ENCODE measurements at regions not wholly inside any gene's neighbourhood (a gene's known extent, or its start where the extent isn't known, plus 50 kb on each side); places are given as distances from the start of the nearest gene placed in this dataset.

- Mint-ChIP-seq H3K9me3 (ENCODE audit: unreplicated experiment) (no peaks in the 10 kb centered on the region), H3K4me1 (ENCODE audit: low read depth, unreplicated experiment) (peaks cover 9% of the 10 kb centered on the region), H3K27ac (ENCODE audit: unreplicated experiment) (no peak overlapping the region), H3K36me3 (ENCODE audit: insufficient read depth, unreplicated experiment) (no peaks in the 10 kb centered on the region), H3K27me3 (ENCODE audit: insufficient read depth, unreplicated experiment) (no peaks in the 10 kb centered on the region), H3K4me3 (ENCODE audit: unreplicated experiment) (no peak overlapping the region)
- no peak for TF ChIP-seq CTCF (IDR thresholded peaks at IDR 0.05; ENCODE audit: insufficient read depth in 1 of 2, low read depth in 1 of 2, low read length in 1 of 2, severe bottlenecking in 1 of 2, unreplicated experiment in 1 of 2)
- POLR2A ChIA-PET, result no interaction called here
- Histone ChIP-seq H3K4me1 (0 out of 2 replicates have a peak, but pooled peaks cover 7% of the 10 kb centered on the region), H3K27me3 (replicated peaks; ENCODE audit: control insufficient read depth, insufficient read depth, low read length) (no peaks in the 10 kb centered on the region), H3K9me3 (no peaks in the 10 kb centered on the region), H3K4me3 (ENCODE audit: low read depth, low read length) (no peak overlapping the region), H3K36me3 (ENCODE audit: control insufficient read depth, insufficient read depth, low read length) (no peaks in the 10 kb centered on the region)
- DNase-seq, result no peak
- CTCF ChIA-PET, result no interaction called here
- intact Hi-C loops (cut with micrococcal nuclease; ENCODE audit: unreplicated experiment), result loop anchor here (10.0 kb wide), 1 partner anchor 228 kb away; the partner anchor contains the start of gene PLK2
- no TSS peak for BruUV-seq (replicated peaks)
These were observed 223.4 kb downstream of the PLK2 start for GRCh38 chr5:58236498-58236897.

GRCh38 chr5:58235299-58235698 lies 224.6 kb downstream of the PLK2 start:
- no peaks in the 10 kb centered on the region for H3K36me3 Mint-ChIP-seq (ENCODE audit: insufficient read depth, unreplicated experiment)
- no peaks in the 10 kb centered on the region for H3K27me3 Mint-ChIP-seq (ENCODE audit: insufficient read depth, unreplicated experiment)
- Histone ChIP-seq H3K4me3 (ENCODE audit: low read depth, low read length) (no peak overlapping the region), H3K27me3 (replicated peaks; ENCODE audit: control insufficient read depth, insufficient read depth, low read length) (no peaks in the 10 kb centered on the region), H3K4me1 (0 out of 2 replicates have a peak, but pooled peaks cover 7% of the 10 kb centered on the region), H3K36me3 (ENCODE audit: control insufficient read depth, insufficient read depth, low read length) (no peaks in the 10 kb centered on the region), H3K9me3 (no peaks in the 10 kb centered on the region)
- BruUV-seq (replicated peaks), result no TSS peak
- CTCF ChIA-PET, result no interaction called here
- POLR2A ChIA-PET, result no interaction called here
- intact Hi-C loops (cut with micrococcal nuclease; ENCODE audit: unreplicated experiment), result loop anchor here (1.0 to 10.0 kb wide), 2 partner anchors 47 to 230 kb away; partner anchors contain the start of gene PLK2
- no peak for TF ChIP-seq CTCF (IDR thresholded peaks at IDR 0.05; ENCODE audit: insufficient read depth in 1 of 2, low read depth in 1 of 2, low read length in 1 of 2, severe bottlenecking in 1 of 2, unreplicated experiment in 1 of 2)
- H3K27ac Mint-ChIP-seq (ENCODE audit: unreplicated experiment), result no peak overlapping the region
- DNase-seq, result peak in 1 of 2 experiments; percentile 35
- no peak overlapping the region for H3K4me3 Mint-ChIP-seq (ENCODE audit: unreplicated experiment)
- peaks cover 7% of the 10 kb centered on the region for H3K4me1 Mint-ChIP-seq (ENCODE audit: low read depth, unreplicated experiment)
- H3K9me3 Mint-ChIP-seq (ENCODE audit: unreplicated experiment), result no peaks in the 10 kb centered on the region

GRCh38 chr5:58232130-58232529 lies 227.8 kb downstream of the PLK2 start:
- intact Hi-C loops (cut with micrococcal nuclease; ENCODE audit: unreplicated experiment), result loop anchor here (10.0 kb wide), 1 partner anchor 233 kb away; the partner anchor contains the start of gene PLK2
- ChIA-PET POLR2A (no interaction called here), CTCF (no interaction called here)
- Histone ChIP-seq H3K4me3 (ENCODE audit: low read depth, low read length) (no peak overlapping the region), H3K36me3 (ENCODE audit: control insufficient read depth, insufficient read depth, low read length) (no peaks in the 10 kb centered on the region), H3K27me3 (replicated peaks; ENCODE audit: control insufficient read depth, insufficient read depth, low read length) (no peaks in the 10 kb centered on the region; the same call in 1 of the 2 replicates), H3K4me1 (no peaks in the 10 kb centered on the region), H3K9me3 (no peaks in the 10 kb centered on the region)
- Mint-ChIP-seq H3K36me3 (ENCODE audit: insufficient read depth, unreplicated experiment) (no peaks in the 10 kb centered on the region), H3K4me1 (ENCODE audit: low read depth, unreplicated experiment) (no peaks in the 10 kb centered on the region), H3K27ac (ENCODE audit: unreplicated experiment) (no peak overlapping the region), H3K9me3 (ENCODE audit: unreplicated experiment) (no peaks in the 10 kb centered on the region), H3K27me3 (ENCODE audit: insufficient read depth, unreplicated experiment) (no peaks in the 10 kb centered on the region), H3K4me3 (ENCODE audit: unreplicated experiment) (no peak overlapping the region)
- no peak for DNase-seq
- TF ChIP-seq CTCF (IDR thresholded peaks at IDR 0.05; ENCODE audit: insufficient read depth in 1 of 2, low read depth in 1 of 2, low read length in 1 of 2, severe bottlenecking in 1 of 2, unreplicated experiment in 1 of 2), result no peak
- no TSS peak for BruUV-seq (replicated peaks)
